Adrenal gland (tissue), 5 donors: ENCODE measurements at regions not wholly inside any gene's neighbourhood (a gene's known extent, or its start where the extent isn't known, plus 50 kb on each side); places are given as distances from the start of the nearest gene placed in this dataset.

Experiments
- POLR2A ChIP-seq, 2 donors: fragments of 450-650 bp; IDR thresholded peaks; one replicate each; pipeline ENCODE4 v1.6.1; 2017; ENCODE audit warnings: antibody characterized with exemption in 2 of 2, mild to moderate bottlenecking in 2 of 2, moderate library complexity in 1 of 2
- TF ChIP-seq, protein P1 (sequence below), 6 experiments: fragments of 450-650 bp in 4 of 6; fragments of 200-600 bp in 2 of 6; sonication (generic) in 1 of 6; IDR thresholded peaks; 1 replicate in 5 of 6; 2 replicates in 1 of 6; pipeline versions ENCODE4 v1.5.1 to v1.8.0; 2016 to 2021; ENCODE audit warnings: antibody characterized with exemption in 6 of 6, mild to moderate bottlenecking in 2 of 6, moderate library complexity in 1 of 6
- donor health status: DM: no; HTN: no; CAD: no.

DNA sequence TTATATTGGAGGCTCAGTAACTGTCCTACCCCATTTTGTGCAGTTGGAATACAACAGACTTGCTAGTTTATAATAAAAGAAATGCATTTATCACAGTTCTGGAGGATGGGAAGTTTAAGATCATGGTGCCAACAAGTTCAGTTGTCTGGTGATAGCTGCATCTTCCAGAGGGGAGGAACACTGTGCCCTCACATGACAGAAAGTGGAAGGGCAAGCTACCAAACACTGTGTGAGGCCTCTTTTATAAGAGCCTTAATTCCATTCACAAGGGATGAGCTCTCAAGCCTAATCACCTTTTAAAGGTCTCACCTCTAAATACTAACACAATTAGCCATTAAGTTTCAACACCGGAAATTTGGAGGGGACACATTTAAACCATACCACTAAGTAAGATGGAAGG lies 1073.9 kb downstream of the PLOD2 start:
- TF ChIP-seq, protein P1, sequence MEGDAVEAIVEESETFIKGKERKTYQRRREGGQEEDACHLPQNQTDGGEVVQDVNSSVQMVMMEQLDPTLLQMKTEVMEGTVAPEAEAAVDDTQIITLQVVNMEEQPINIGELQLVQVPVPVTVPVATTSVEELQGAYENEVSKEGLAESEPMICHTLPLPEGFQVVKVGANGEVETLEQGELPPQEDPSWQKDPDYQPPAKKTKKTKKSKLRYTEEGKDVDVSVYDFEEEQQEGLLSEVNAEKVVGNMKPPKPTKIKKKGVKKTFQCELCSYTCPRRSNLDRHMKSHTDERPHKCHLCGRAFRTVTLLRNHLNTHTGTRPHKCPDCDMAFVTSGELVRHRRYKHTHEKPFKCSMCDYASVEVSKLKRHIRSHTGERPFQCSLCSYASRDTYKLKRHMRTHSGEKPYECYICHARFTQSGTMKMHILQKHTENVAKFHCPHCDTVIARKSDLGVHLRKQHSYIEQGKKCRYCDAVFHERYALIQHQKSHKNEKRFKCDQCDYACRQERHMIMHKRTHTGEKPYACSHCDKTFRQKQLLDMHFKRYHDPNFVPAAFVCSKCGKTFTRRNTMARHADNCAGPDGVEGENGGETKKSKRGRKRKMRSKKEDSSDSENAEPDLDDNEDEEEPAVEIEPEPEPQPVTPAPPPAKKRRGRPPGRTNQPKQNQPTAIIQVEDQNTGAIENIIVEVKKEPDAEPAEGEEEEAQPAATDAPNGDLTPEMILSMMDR (IDR thresholded peaks at IDR 0.05): no peak
- no peak for TF ChIP-seq POLR2A (IDR thresholded peaks at IDR 0.05)
